ENCODE measurements at regions not wholly inside any gene's neighbourhood (a gene's known extent, or its start where the extent isn't known, plus 50 kb on each side); places are given as distances from the start of the nearest gene placed in this dataset.

DNA sequence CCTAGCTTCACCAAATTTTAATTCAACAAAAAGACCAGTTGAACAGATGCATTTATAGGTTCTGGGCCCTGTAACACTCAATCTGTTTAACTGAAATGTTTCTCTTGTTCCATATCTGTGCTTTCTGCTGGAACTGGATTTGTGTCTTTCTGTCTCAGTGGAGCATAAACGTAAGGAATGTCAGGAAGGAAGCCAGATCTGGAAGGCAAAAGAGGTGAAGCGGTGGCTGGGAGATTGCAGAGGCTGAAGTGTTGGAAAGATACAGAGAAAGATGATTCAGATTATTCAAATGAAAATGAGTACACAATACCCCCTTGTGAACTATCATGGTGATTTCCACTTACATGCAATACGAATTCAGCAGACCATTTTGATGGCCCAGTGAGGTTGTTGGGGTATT lies 406.8 kb downstream of the BRINP1 start:
- intact Hi-C loops (cut with DNase I) = no loop called here
- no peak overlapping the region for H3K4me3 ChIP-seq
- H3K27ac ChIP-seq = no peak overlapping the region
- no peaks in the 10 kb centered on the region for H3K27me3 ChIP-seq
- no peaks in the 10 kb centered on the region for H3K4me1 ChIP-seq (replicated peaks in 1 of 2)
- 70 to 76% (median 74%) methylated on average over 3 of the region's 3 CpGs for WGBS, 4 donors
- TF ChIP-seq, protein P1, sequence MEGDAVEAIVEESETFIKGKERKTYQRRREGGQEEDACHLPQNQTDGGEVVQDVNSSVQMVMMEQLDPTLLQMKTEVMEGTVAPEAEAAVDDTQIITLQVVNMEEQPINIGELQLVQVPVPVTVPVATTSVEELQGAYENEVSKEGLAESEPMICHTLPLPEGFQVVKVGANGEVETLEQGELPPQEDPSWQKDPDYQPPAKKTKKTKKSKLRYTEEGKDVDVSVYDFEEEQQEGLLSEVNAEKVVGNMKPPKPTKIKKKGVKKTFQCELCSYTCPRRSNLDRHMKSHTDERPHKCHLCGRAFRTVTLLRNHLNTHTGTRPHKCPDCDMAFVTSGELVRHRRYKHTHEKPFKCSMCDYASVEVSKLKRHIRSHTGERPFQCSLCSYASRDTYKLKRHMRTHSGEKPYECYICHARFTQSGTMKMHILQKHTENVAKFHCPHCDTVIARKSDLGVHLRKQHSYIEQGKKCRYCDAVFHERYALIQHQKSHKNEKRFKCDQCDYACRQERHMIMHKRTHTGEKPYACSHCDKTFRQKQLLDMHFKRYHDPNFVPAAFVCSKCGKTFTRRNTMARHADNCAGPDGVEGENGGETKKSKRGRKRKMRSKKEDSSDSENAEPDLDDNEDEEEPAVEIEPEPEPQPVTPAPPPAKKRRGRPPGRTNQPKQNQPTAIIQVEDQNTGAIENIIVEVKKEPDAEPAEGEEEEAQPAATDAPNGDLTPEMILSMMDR (IDR thresholded peaks at IDR 0.05) = no peak
- no peak for TF ChIP-seq POLR2A (IDR thresholded peaks at IDR 0.05)
- DNase-seq = no peak
- H3K9me3 ChIP-seq (replicated peaks in 1 of 3) = no peaks in the 10 kb centered on the region
- no peaks in the 10 kb centered on the region for H3K36me3 ChIP-seq (replicated peaks in 1 of 2)

DNA sequence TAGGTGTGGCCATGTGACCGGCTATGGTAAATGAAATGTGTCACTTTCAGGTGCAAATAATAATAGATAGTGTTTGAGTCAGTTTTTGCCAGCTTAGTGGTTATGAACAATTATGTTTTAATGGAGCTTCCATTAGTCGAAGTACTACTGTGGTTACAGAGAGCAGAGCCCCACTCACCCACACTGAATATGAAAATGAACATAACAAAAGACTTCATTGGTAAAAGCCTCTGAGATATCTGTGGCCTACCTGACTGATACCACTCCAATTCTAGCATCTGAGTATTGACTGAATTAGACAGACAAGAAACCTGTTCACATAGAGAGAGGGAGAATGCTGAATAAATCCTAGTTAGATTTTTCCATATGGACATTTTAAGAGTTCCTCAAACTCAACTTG lies 405.6 kb downstream of the BRINP1 start:
- H3K36me3 ChIP-seq (replicated peaks in 1 of 2) = no peaks in the 10 kb centered on the region
- no peak for TF ChIP-seq POLR2A (IDR thresholded peaks at IDR 0.05)
- TF ChIP-seq, protein P1 (IDR thresholded peaks at IDR 0.05) = no peak
- no peak overlapping the region for H3K27ac ChIP-seq
- H3K27me3 ChIP-seq = no peaks in the 10 kb centered on the region
- WGBS, 4 donors = 90 to 98% (median 92%) methylated on average over 2 of the region's 2 CpGs
- intact Hi-C loops (cut with DNase I) = no loop called here
- H3K9me3 ChIP-seq (replicated peaks in 1 of 3) = no peaks in the 10 kb centered on the region
- no peak overlapping the region for H3K4me3 ChIP-seq
- no peaks in the 10 kb centered on the region for H3K4me1 ChIP-seq (replicated peaks in 1 of 2)
- DNase-seq = no peak

GRCh38 chr9:118967901-118968300 lies 401.3 kb downstream of the BRINP1 start:
- H3K27ac ChIP-seq = no peak overlapping the region
- no peak for DNase-seq
- no peaks in the 10 kb centered on the region for H3K4me1 ChIP-seq (replicated peaks in 1 of 2)
- no peak overlapping the region for H3K4me3 ChIP-seq
- H3K9me3 ChIP-seq (replicated peaks in 1 of 3) = no peaks in the 10 kb centered on the region
- no peaks in the 10 kb centered on the region for H3K27me3 ChIP-seq
- no peaks in the 10 kb centered on the region for H3K36me3 ChIP-seq (replicated peaks in 1 of 2)
- WGBS, 4 donors = 80 to 90% (median 83%) methylated on average over 3 of the region's 3 CpGs
- no peak for TF ChIP-seq POLR2A (IDR thresholded peaks at IDR 0.05)
- TF ChIP-seq, protein P1 (IDR thresholded peaks at IDR 0.05) = no peak
- intact Hi-C loops (cut with DNase I) = no loop called here

DNA sequence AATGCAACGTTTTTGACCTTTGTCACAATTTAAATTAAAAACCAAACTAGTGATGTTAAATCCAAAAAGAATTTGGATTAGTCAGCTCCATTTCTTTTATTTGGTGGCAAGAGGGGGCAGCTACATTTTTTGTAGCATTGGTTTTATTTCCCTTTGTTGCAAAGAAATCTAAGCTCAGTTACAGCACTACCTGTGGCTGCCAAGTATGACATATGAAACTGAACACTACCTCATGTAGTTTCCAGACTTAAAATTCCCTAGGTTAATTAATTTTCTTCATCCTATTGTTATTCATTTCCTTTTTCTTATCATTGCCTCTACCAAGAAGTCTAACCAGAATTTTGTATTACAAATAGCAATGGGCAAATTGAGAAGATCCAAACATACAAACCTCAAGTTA lies 393.5 kb downstream of the BRINP1 start:
- Histone ChIP-seq H3K27ac (no peak overlapping the region), H3K9me3 (replicated peaks in 1 of 3) (no peaks in the 10 kb centered on the region), H3K4me1 (replicated peaks in 1 of 2) (no peaks in the 10 kb centered on the region), H3K36me3 (replicated peaks in 1 of 2) (no peaks in the 10 kb centered on the region), H3K4me3 (no peak overlapping the region), H3K27me3 (no peaks in the 10 kb centered on the region)
- no peak for DNase-seq
- TF ChIP-seq POLR2A (IDR thresholded peaks at IDR 0.05) = no peak
- TF ChIP-seq, protein P1 (IDR thresholded peaks at IDR 0.05) = no peak
- intact Hi-C loops (cut with DNase I) = no loop called here
- 38 to 63% (median 57%) methylated on average over 1 of the region's 1 CpG for WGBS, 4 donors

All from adrenal gland (tissue), 9 donors.